ENCODE measurements at regions not wholly inside any gene's neighbourhood (a gene's known extent, or its start where the extent isn't known, plus 50 kb on each side); places are given as distances from the start of the nearest gene placed in this dataset.

DNA sequence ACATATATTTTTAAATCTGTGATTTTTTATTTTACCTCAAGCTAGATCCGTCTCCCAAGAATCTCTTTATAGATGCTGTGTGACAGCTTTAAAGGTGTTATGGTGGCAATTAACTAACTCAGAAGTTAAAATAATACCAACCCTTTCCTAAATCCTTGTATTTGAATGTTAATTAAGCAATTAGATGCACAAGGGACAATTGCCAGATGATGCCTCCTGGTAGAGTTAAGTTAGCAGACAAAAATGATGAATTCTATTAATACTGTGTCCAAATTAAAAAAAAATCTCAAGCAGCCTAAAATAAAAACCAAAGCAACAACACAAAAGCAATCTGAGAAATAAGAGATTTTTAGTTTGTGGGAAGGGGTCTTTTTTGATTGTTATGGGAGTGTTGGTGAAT is 78.9 kb downstream of the FANCF start:
- no peak for TF ChIP-seq POLR2A (IDR thresholded peaks at IDR 0.05)
- TF ChIP-seq, protein P1, sequence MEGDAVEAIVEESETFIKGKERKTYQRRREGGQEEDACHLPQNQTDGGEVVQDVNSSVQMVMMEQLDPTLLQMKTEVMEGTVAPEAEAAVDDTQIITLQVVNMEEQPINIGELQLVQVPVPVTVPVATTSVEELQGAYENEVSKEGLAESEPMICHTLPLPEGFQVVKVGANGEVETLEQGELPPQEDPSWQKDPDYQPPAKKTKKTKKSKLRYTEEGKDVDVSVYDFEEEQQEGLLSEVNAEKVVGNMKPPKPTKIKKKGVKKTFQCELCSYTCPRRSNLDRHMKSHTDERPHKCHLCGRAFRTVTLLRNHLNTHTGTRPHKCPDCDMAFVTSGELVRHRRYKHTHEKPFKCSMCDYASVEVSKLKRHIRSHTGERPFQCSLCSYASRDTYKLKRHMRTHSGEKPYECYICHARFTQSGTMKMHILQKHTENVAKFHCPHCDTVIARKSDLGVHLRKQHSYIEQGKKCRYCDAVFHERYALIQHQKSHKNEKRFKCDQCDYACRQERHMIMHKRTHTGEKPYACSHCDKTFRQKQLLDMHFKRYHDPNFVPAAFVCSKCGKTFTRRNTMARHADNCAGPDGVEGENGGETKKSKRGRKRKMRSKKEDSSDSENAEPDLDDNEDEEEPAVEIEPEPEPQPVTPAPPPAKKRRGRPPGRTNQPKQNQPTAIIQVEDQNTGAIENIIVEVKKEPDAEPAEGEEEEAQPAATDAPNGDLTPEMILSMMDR (IDR thresholded peaks at IDR 0.05): no peak

All from esophagus squamous epithelium (tissue), 4 donors.